OCI-LY7 (cell line): ENCODE measurements at regions not wholly inside any gene's neighbourhood (a gene's known extent, or its start where the extent isn't known, plus 50 kb on each side); places are given as distances from the start of the nearest gene placed in this dataset.

Experiments
- BruUV-seq: library from RNA; stranded (reverse); fragments of 400-500 nt; replicated peaks from 2 replicates; lab custom pipeline; 2021; lab: Mats Ljungman, UMichigan
- CTCF ChIA-PET: fragments of 300-600 bp; sonication (Branson Sonifier 250); formaldehyde crosslinking; loops from one replicate; lab custom pipeline; 2022; ENCODE audit warnings: antibody characterized with exemption; ENCODE audit not compliant: unreplicated experiment; lab: Charles Lee
- POLR2A ChIA-PET: fragments of 300-600 bp; sonication (Branson Sonifier 250); formaldehyde crosslinking; loops from one replicate; lab custom pipeline; 2022; ENCODE audit warnings: antibody characterized with exemption; lab: Charles Lee
- DNase-seq: peaks from one replicate; pipeline ENCODE4 v3.0.0-alpha.2; 2015; ENCODE audit warnings: low spot score
- H2AFZ ChIP-seq: fragments of 200-600 bp; sonication (generic), shearing (Covaris generic); 2 replicates; pipeline ENCODE4 v1.6.1; 2014; ENCODE audit warnings: mild to moderate bottlenecking, antibody characterized with exemption, low read length, moderate library complexity
- H3K27ac ChIP-seq: fragments of 200-600 bp; sonication (generic); 2 replicates; pipeline ENCODE4 v1.5.1; 2014; ENCODE audit warnings: mixed run types, low read depth, mild to moderate bottlenecking, moderate library complexity, low read length, inconsistent platforms; ENCODE audit not compliant: poor library complexity, severe bottlenecking
- H3K36me3 ChIP-seq: fragments of 200-600 bp; sonication (generic); 2 replicates; pipeline ENCODE4 v1.6.1; 2014; ENCODE audit warnings: mild to moderate bottlenecking, antibody characterized with exemption, low read length, moderate library complexity, mixed read lengths; ENCODE audit not compliant: insufficient read depth
- H3K4me1 ChIP-seq: fragments of 200-600 bp; sonication (generic); 2 replicates; pipeline ENCODE4 v1.5.1; 2014; ENCODE audit warnings: mild to moderate bottlenecking, low read length; ENCODE audit not compliant: insufficient read depth, poor library complexity, severe bottlenecking
- H3K4me2 ChIP-seq: fragments of 200-600 bp; sonication (generic); 2 replicates; pipeline ENCODE4 v1.6.1; 2014; ENCODE audit warnings: mild to moderate bottlenecking, low read length
- H3K4me3 ChIP-seq: fragments of 200-600 bp; sonication (generic); 2 replicates; pipeline ENCODE4 v1.5.1; 2014; ENCODE audit warnings: mild to moderate bottlenecking, low read depth, low read length; ENCODE audit not compliant: poor library complexity, severe bottlenecking
- H3K79me2 ChIP-seq: fragments of 200-600 bp; sonication (generic); 2 replicates; pipeline ENCODE4 v1.6.1; 2016; ENCODE audit warnings: low read depth, mild to moderate bottlenecking, low read length, moderate library complexity, mixed read lengths; ENCODE audit not compliant: insufficient read depth
- H3K9me2 ChIP-seq: fragments of 200-600 bp; sonication (generic); 2 replicates; pipeline ENCODE4 v1.6.1; 2016; ENCODE audit warnings: mild to moderate bottlenecking, low read length, mixed read lengths; ENCODE audit not compliant: insufficient read depth
- H3K9me3 ChIP-seq: fragments of 200-600 bp; sonication (generic); 2 replicates; pipeline ENCODE4 v1.6.1; 2014; ENCODE audit warnings: mild to moderate bottlenecking, mixed run types, low read length, mixed read lengths
- H4K20me1 ChIP-seq: fragments of 200-600 bp; sonication (generic); 2 replicates; pipeline ENCODE4 v1.6.1; 2014; ENCODE audit warnings: mild to moderate bottlenecking, antibody characterized with exemption, low read length, moderate library complexity, mixed read lengths; ENCODE audit not compliant: insufficient read depth
- CTCF ChIP-seq: fragments of 200-600 bp; sonication (generic); conservative IDR thresholded peaks from 2 replicates; pipeline ENCODE4 v1.5.1; 2014; ENCODE audit warnings: mild to moderate bottlenecking, antibody characterized with exemption, low read length, moderate library complexity, mixed read lengths
- EZH2phosphoT487 ChIP-seq: fragments of 200-600 bp; sonication (generic); IDR thresholded peaks from 2 replicates; pipeline ENCODE4 v1.6.1; 2018; ENCODE audit warnings: low read depth, borderline replicate concordance, mild to moderate bottlenecking, mixed run types, antibody characterized with exemption, low read length, moderate library complexity, mixed read lengths
- intact Hi-C: fragments of 100-400 bp; cut with micrococcal nuclease; formaldehyde crosslinking; loops from one replicate; pipeline ENCODE4 v1.10.0; 2022; ENCODE audit not compliant: unreplicated experiment

DNA sequence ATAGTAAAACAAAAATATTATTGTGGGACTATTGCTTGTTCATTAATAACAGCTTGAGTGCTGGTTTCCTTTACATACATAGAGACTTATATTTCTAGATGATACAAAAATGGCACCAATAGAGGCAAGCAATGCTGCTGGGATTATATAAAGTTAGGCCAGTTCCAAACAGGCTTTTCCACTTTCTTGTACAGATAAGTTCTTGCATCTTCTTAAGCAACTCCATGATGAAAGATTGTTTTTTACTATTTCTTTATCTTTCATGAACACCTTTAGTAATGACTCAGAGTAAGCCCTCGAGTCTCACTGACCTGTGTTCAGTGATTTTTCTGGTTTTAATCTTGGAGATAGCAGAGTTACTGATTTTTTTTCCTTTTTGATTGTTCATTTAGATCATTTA, 324.4 kb downstream of the PRR16 start:
- no TSS peak for BruUV-seq
- DNase-seq, result no peak
- POLR2A ChIA-PET, result no interaction called here
- no peaks in the 10 kb centered on the region for H3K36me3 ChIP-seq
- no peak for TF ChIP-seq EZH2phosphoT487
- no peak for TF ChIP-seq CTCF
- CTCF ChIA-PET, result no interaction called here
- H4K20me1 ChIP-seq, result no peaks in the 10 kb centered on the region
- H3K27ac ChIP-seq, result no peak overlapping the region
- no peak overlapping the region for H3K4me3 ChIP-seq
- no peaks in the 10 kb centered on the region for H3K9me3 ChIP-seq
- no peak overlapping the region for H3K4me2 ChIP-seq
- no peaks in the 10 kb centered on the region for H3K79me2 ChIP-seq
- intact Hi-C loops, result no loop called here
- H3K4me1 ChIP-seq, result no peaks in the 10 kb centered on the region
- no peaks in the 10 kb centered on the region for H3K9me2 ChIP-seq
- H2AFZ ChIP-seq, result no peak overlapping the region

DNA sequence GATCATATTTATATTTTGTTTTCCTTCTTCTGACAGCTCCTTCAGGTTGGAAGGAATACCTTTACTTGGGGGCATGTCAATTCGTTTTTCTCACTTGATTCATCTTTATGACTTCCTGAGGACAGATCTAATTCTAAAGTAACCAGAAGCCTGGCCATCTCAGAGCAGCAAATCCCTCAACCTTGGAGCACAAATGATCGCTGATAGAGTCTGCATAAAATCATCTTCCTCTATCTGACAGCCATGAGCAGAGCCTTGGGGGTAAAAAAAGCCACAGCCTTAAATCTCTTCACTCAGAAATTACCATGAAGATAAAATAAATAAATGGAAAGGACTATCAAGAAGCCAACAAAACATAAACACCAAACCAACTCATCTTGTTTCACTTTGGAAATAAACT, 325.8 kb downstream of the PRR16 start:
- Histone ChIP-seq H3K4me3 (no peak overlapping the region), H3K4me1 (no peaks in the 10 kb centered on the region), H3K36me3 (no peaks in the 10 kb centered on the region), H3K9me3 (no peaks in the 10 kb centered on the region), H3K79me2 (no peaks in the 10 kb centered on the region), H3K27ac (no peak overlapping the region), H3K4me2 (no peak overlapping the region), H2AFZ (no peak overlapping the region), H3K9me2 (no peaks in the 10 kb centered on the region), H4K20me1 (no peaks in the 10 kb centered on the region)
- POLR2A ChIA-PET, result no interaction called here
- TF ChIP-seq CTCF (no peak), EZH2phosphoT487 (no peak)
- CTCF ChIA-PET, result no interaction called here
- DNase-seq, result no peak
- no TSS peak for BruUV-seq
- intact Hi-C loops, result no loop called here

DNA sequence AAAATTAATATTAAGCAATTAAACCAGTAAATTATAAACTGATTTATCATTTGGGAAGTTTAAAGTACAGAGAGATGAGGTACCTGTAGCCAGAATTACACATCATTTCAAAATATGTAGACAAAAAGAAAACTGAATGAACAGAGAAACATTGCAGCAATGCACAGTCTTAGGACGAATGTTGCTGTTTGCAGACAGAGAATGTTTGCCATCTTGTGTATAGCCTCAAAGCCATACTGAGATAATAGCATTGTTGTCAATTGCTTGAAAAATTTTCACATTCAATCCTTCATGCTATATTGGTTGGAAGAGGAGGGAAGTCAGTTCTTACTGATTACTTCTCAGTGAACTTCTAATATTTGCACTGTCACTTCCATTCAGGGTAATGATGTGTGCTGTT, 326.2 kb downstream of the PRR16 start:
- no peaks in the 10 kb centered on the region for H3K9me3 ChIP-seq
- intact Hi-C loops, result no loop called here
- ChIA-PET POLR2A (no interaction called here), CTCF (no interaction called here)
- no peak overlapping the region for H2AFZ ChIP-seq
- no peak for DNase-seq
- TF ChIP-seq EZH2phosphoT487 (no peak), CTCF (no peak)
- no peaks in the 10 kb centered on the region for H3K36me3 ChIP-seq
- H3K4me2 ChIP-seq, result no peak overlapping the region
- H3K9me2 ChIP-seq, result no peaks in the 10 kb centered on the region
- no peaks in the 10 kb centered on the region for H4K20me1 ChIP-seq
- no peaks in the 10 kb centered on the region for H3K4me1 ChIP-seq
- no peaks in the 10 kb centered on the region for H3K79me2 ChIP-seq
- BruUV-seq, result no TSS peak
- no peak overlapping the region for H3K4me3 ChIP-seq
- H3K27ac ChIP-seq, result no peak overlapping the region
